Naive thymus-derived CD8-positive, alpha-beta T cell (primary cell): ENCODE measurements at regions not wholly inside any gene's neighbourhood (a gene's known extent, or its start where the extent isn't known, plus 50 kb on each side); places are given as distances from the start of the nearest gene placed in this dataset.
"Not testable (repeated sequence)": the region's sequence is repeated elsewhere in the genome, so short reads cannot be mapped to it uniquely, and the experiment has no call there.

Experiments used
- ATAC-seq, 2 donors: fragments of 150-1000 bp; cut with Tn5 transposase in 1 of 2; sonication (Bioruptor Pico), chemical (Tn5 transposase) in 1 of 2; 1 replicate in 1 of 2; 2 replicates in 1 of 2; pipeline ENCODE4 v1.10.0; 2021; ENCODE audit warnings: mild to moderate bottlenecking in 2 of 2, moderate library complexity in 2 of 2
- POLR2A ChIA-PET: fragments of 350-600 bp; sonication (Branson Sonifier 250); formaldehyde crosslinking; loops from one replicate; lab custom pipeline; 2021; ENCODE audit warnings: antibody characterized with exemption; lab: Charles Lee
- DNase-seq, 10 donors: peaks; one replicate each; pipeline versions ENCODE4 v3.0.0 to v3.0.0-alpha.2; 2020 to 2022
- H3K27ac Mint-ChIP-seq, 10 donors: one replicate each; pipeline ENCODE4 v1.8.0; 2020 to 2022; ENCODE audit warnings: mild to moderate bottlenecking in 10 of 10, mixed read lengths in 10 of 10, moderate library complexity in 4 of 10, inconsistent platforms in 1 of 10
- H3K27me3 Mint-ChIP-seq, 5 donors: one replicate each; pipeline ENCODE4 v1.8.0; 2021 to 2022; ENCODE audit warnings: mixed read lengths in 5 of 5
- H3K36me3 Mint-ChIP-seq, 3 donors: one replicate each; pipeline ENCODE4 v1.8.0; 2020 to 2022; ENCODE audit warnings: mixed read lengths in 3 of 3, mild to moderate bottlenecking in 2 of 3, inconsistent platforms in 1 of 3
- H3K4me1 Mint-ChIP-seq, 4 donors: one replicate each; pipeline ENCODE4 v1.8.0; 2021 to 2022; ENCODE audit warnings: mixed read lengths in 4 of 4
- H3K4me3 Mint-ChIP-seq, 10 donors: one replicate each; pipeline ENCODE4 v1.8.0; 2020 to 2022; ENCODE audit warnings: mild to moderate bottlenecking in 10 of 10, mixed read lengths in 10 of 10, moderate library complexity in 6 of 10, inconsistent platforms in 1 of 10
- H3K9me3 Mint-ChIP-seq, 9 donors: one replicate each; pipeline ENCODE4 v1.8.0; 2020 to 2022; ENCODE audit warnings: mixed read lengths in 9 of 9, mild to moderate bottlenecking in 3 of 9, inconsistent platforms in 1 of 9, moderate library complexity in 1 of 9

GRCh38 chr18:78796693-78797455 is 182.7 kb upstream of the SALL3 start:
- Mint-ChIP-seq H3K27ac (peak overlapping the region in 1 of 10 donors; percentile 31), H3K36me3 (no peaks in the 10 kb centered on the region), H3K27me3 (peaks cover 0 to 6% (median 0%) of the 10 kb centered on the region in 5 donors), H3K9me3 (peaks cover 0 to 5% (median 0%) of the 10 kb centered on the region in 9 donors), H3K4me3 (no peak overlapping the region), H3K4me1 (no peaks in the 10 kb centered on the region)
- DNase-seq = no peak
- POLR2A ChIA-PET = no interaction called here
- ATAC-seq = no peak

- Mint-ChIP-seq H3K36me3 (no peaks in the 10 kb centered on the region), H3K27me3 (peaks cover 0 to 5% (median 0%) of the 10 kb centered on the region in 5 donors), H3K4me1 (no peaks in the 10 kb centered on the region), H3K27ac (no peak overlapping the region), H3K9me3 (peaks cover 0 to 5% (median 0%) of the 10 kb centered on the region in 9 donors), H3K4me3 (no peak overlapping the region)
- no peak for ATAC-seq
- DNase-seq = no peak
- POLR2A ChIA-PET = no interaction called here
These were observed 182.1 kb upstream of the SALL3 start for GRCh38 chr18:78797499-78797898.

GRCh38 chr18:78798402-78799175 is 181.0 kb upstream of the SALL3 start:
- peaks cover 0 to 4% (median 0%) of the 10 kb centered on the region in 5 donors for H3K27me3 Mint-ChIP-seq
- no peak overlapping the region for H3K4me3 Mint-ChIP-seq
- no peaks in the 10 kb centered on the region for H3K4me1 Mint-ChIP-seq
- H3K9me3 Mint-ChIP-seq = peaks cover 0 to 5% (median 0%) of the 10 kb centered on the region in 9 donors
- POLR2A ChIA-PET = no interaction called here
- DNase-seq (no peak), ATAC-seq (no peak)
- H3K27ac Mint-ChIP-seq = no peak overlapping the region
- no peaks in the 10 kb centered on the region for H3K36me3 Mint-ChIP-seq

GRCh38 chr18:78799382-78800089 is 180.1 kb upstream of the SALL3 start:
- ATAC-seq (no peak), DNase-seq (no peak)
- Mint-ChIP-seq H3K36me3 (no peaks in the 10 kb centered on the region), H3K4me3 (no peak overlapping the region), H3K27me3 (peaks cover 0 to 6% (median 0%) of the 10 kb centered on the region in 5 donors), H3K4me1 (no peaks in the 10 kb centered on the region), H3K9me3 (peaks cover 0 to 5% (median 0%) of the 10 kb centered on the region in 9 donors), H3K27ac (peak overlapping the region in 1 of 10 donors; percentile 3)
- POLR2A ChIA-PET = no interaction called here

- POLR2A ChIA-PET, H3K4me1 Mint-ChIP-seq, H3K4me3 Mint-ChIP-seq, H3K27ac Mint-ChIP-seq, ATAC-seq, H3K9me3 Mint-ChIP-seq, DNase-seq, H3K27me3 Mint-ChIP-seq, H3K36me3 Mint-ChIP-seq: not testable (repeated sequence)
These were observed 179.3 kb upstream of the SALL3 start for GRCh38 chr18:78800102-78800851.

- H3K27ac Mint-ChIP-seq = no peak overlapping the region
- peaks cover 0 to 11% (median 7%) of the 10 kb centered on the region in 5 donors for H3K27me3 Mint-ChIP-seq
- no peak for ATAC-seq
- H3K4me1 Mint-ChIP-seq = no peaks in the 10 kb centered on the region
- no peaks in the 10 kb centered on the region for H3K36me3 Mint-ChIP-seq
- no peak for DNase-seq
- H3K4me3 Mint-ChIP-seq = no peak overlapping the region
- POLR2A ChIA-PET = no interaction called here
- peaks cover 0 to 5% (median 0%) of the 10 kb centered on the region in 9 donors for H3K9me3 Mint-ChIP-seq
These were observed 178.6 kb upstream of the SALL3 start for GRCh38 chr18:78801011-78801410.

- H3K27ac Mint-ChIP-seq = no peak overlapping the region
- H3K36me3 Mint-ChIP-seq = no peaks in the 10 kb centered on the region
- ATAC-seq = no peak
- peaks cover 0 to 11% (median 7%) of the 10 kb centered on the region in 5 donors for H3K27me3 Mint-ChIP-seq
- H3K9me3 Mint-ChIP-seq = peaks cover 0 to 2% (median 0%) of the 10 kb centered on the region in 9 donors
- no peak for DNase-seq
- H3K4me1 Mint-ChIP-seq = no peaks in the 10 kb centered on the region
- no peak overlapping the region for H3K4me3 Mint-ChIP-seq
- POLR2A ChIA-PET = no interaction called here
These were observed 176.5 kb upstream of the SALL3 start for GRCh38 chr18:78803104-78803503.

- Mint-ChIP-seq H3K27ac (no peak overlapping the region), H3K27me3 (peaks cover 0 to 11% (median 7%) of the 10 kb centered on the region in 5 donors), H3K9me3 (peaks cover 0 to 2% (median 0%) of the 10 kb centered on the region in 9 donors), H3K4me1 (no peaks in the 10 kb centered on the region), H3K36me3 (no peaks in the 10 kb centered on the region), H3K4me3 (no peak overlapping the region)
- DNase-seq (no peak), ATAC-seq (no peak)
- POLR2A ChIA-PET = no interaction called here
These were observed 175.2 kb upstream of the SALL3 start for GRCh38 chr18:78804206-78805030.

- H3K9me3 Mint-ChIP-seq = peaks cover 0 to 8% (median 0%) of the 10 kb centered on the region in 9 donors
- no peak overlapping the region for H3K4me3 Mint-ChIP-seq
- H3K4me1 Mint-ChIP-seq = peaks cover 0 to 5% (median 1%) of the 10 kb centered on the region in 4 donors
- H3K36me3 Mint-ChIP-seq = no peaks in the 10 kb centered on the region
- H3K27me3 Mint-ChIP-seq = peaks cover 0 to 11% (median 7%) of the 10 kb centered on the region in 5 donors
- no peak for ATAC-seq
- POLR2A ChIA-PET = no interaction called here
- H3K27ac Mint-ChIP-seq = no peak overlapping the region
- DNase-seq = no peak
These were observed 173.8 kb upstream of the SALL3 start for GRCh38 chr18:78805840-78806239.

GRCh38 chr18:78807668-78808067 is 171.9 kb upstream of the SALL3 start:
- H3K36me3 Mint-ChIP-seq = no peaks in the 10 kb centered on the region
- POLR2A ChIA-PET = no interaction called here

GRCh38 chr18:78809845-78810244 is 169.8 kb upstream of the SALL3 start:
- POLR2A ChIA-PET = no interaction called here
- Mint-ChIP-seq H3K9me3 (peaks cover 0 to 8% (median 0%) of the 10 kb centered on the region in 9 donors), H3K4me3 (no peak overlapping the region), H3K27me3 (peaks cover 6 to 33% (median 10%) of the 10 kb centered on the region in 5 donors), H3K36me3 (no peaks in the 10 kb centered on the region), H3K27ac (peak overlapping the region in 1 of 10 donors; percentile 73), H3K4me1 (peaks cover 0 to 5% (median 1%) of the 10 kb centered on the region in 4 donors)
- DNase-seq (no peak), ATAC-seq (no peak)

More at GRCh38 chr18:78807668-78808067, 171.9 kb upstream of the SALL3 start:
- H3K4me1 Mint-ChIP-seq = peaks cover 0 to 5% (median 1%) of the 10 kb centered on the region in 4 donors
- H3K9me3 Mint-ChIP-seq = peaks cover 0 to 8% (median 0%) of the 10 kb centered on the region in 9 donors
- H3K4me3 Mint-ChIP-seq = no peak overlapping the region
- H3K27me3 Mint-ChIP-seq = peaks cover 5 to 20% (median 12%) of the 10 kb centered on the region in 5 donors
- no peak for DNase-seq
- ATAC-seq = no peak
- H3K27ac Mint-ChIP-seq = no peak overlapping the region
